Bronchial epithelial cell (primary cell): ENCODE measurements at regions not wholly inside any gene's neighbourhood (a gene's known extent, or its start where the extent isn't known, plus 50 kb on each side); places are given as distances from the start of the nearest gene placed in this dataset.

Source experiments
- DNase-seq: peaks from one replicate; pipeline ENCODE4 v3.0.0-alpha.2; 2010; ENCODE audit warnings: low read depth
- FAIRE-seq: peaks from 2 replicates; lab custom pipeline; 2011; peaks lifted over from hg19 to GRCh38; lab: Jason Lieb, UNC
- H3K27me3 ChIP-seq: 2 replicates; pipeline ENCODE4 v1.5.1; 2011; ENCODE audit warnings: low read length; ENCODE audit not compliant: control insufficient read depth, insufficient read depth
- H3K36me3 ChIP-seq: 2 replicates; pipeline ENCODE4 v1.5.1; 2011; ENCODE audit warnings: low read length; ENCODE audit not compliant: control insufficient read depth, insufficient read depth
- H3K4me3 ChIP-seq: 2 replicates; pipeline ENCODE4 v1.5.1; 2011; ENCODE audit warnings: mild to moderate bottlenecking, low read depth, low read length, control low read depth
- TF ChIP-seq, protein P1 (sequence below): IDR thresholded peaks from 2 replicates; pipeline ENCODE4 v1.5.1; 2011; ENCODE audit warnings: mild to moderate bottlenecking, moderate library complexity, low read length, control low read depth, inconsistent platforms; ENCODE audit not compliant: insufficient read depth, severe bottlenecking

DNA sequence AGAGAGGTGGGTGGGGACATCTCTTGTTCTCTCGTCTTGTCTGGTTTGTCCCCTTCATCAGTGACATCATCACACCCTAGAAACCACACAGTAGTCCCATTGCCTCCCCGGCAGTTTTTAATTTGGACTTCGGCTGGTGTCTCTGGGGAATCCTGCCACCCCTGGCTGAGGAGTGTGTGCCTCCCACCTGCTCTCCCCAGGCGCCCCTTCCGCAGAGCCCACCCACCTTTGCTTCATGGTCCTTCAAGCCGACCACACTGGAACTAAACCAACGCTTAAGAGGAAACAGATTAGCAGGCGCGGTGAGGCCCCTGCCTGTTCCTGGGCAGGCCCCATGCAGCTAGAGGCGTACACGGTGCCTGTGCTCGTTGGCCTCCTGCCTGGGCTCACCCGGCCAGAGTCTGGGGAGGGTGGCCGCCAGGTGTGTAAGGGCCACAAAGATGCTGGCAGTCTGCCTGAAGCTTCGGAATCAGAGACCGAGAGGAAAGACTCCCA is 107.6 kb upstream of the SPRY4 start:
- TF ChIP-seq, protein P1, sequence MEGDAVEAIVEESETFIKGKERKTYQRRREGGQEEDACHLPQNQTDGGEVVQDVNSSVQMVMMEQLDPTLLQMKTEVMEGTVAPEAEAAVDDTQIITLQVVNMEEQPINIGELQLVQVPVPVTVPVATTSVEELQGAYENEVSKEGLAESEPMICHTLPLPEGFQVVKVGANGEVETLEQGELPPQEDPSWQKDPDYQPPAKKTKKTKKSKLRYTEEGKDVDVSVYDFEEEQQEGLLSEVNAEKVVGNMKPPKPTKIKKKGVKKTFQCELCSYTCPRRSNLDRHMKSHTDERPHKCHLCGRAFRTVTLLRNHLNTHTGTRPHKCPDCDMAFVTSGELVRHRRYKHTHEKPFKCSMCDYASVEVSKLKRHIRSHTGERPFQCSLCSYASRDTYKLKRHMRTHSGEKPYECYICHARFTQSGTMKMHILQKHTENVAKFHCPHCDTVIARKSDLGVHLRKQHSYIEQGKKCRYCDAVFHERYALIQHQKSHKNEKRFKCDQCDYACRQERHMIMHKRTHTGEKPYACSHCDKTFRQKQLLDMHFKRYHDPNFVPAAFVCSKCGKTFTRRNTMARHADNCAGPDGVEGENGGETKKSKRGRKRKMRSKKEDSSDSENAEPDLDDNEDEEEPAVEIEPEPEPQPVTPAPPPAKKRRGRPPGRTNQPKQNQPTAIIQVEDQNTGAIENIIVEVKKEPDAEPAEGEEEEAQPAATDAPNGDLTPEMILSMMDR = no peak

GRCh38 chr5:142428773-142429473 is 104.1 kb upstream of the SPRY4 start:
- H3K27me3 ChIP-seq = no peaks in the 10 kb centered on the region
- no peak overlapping the region for H3K4me3 ChIP-seq
- no peaks in the 10 kb centered on the region for H3K36me3 ChIP-seq
- FAIRE-seq (no peak), DNase-seq (no peak)
- TF ChIP-seq, protein P1 = no peak

More for the DNA sequence above, 107.6 kb upstream of the SPRY4 start:
- Histone ChIP-seq H3K27me3 (no peaks in the 10 kb centered on the region), H3K36me3 (no peaks in the 10 kb centered on the region), H3K4me3 (no peak overlapping the region)
- FAIRE-seq (no peak), DNase-seq (no peak)

- Histone ChIP-seq H3K27me3 (no peaks in the 10 kb centered on the region), H3K36me3 (no peaks in the 10 kb centered on the region), H3K4me3 (no peak overlapping the region)
- DNase-seq (no peak), FAIRE-seq (no peak)
- TF ChIP-seq, protein P1 = no peak
These were observed 103.4 kb upstream of the SPRY4 start for GRCh38 chr5:142428036-142428772.

- DNase-seq (no peak), FAIRE-seq (no peak)
- TF ChIP-seq, protein P1 = no peak
- Histone ChIP-seq H3K27me3 (no peaks in the 10 kb centered on the region), H3K4me3 (no peak overlapping the region), H3K36me3 (no peaks in the 10 kb centered on the region)
These were observed 102.7 kb upstream of the SPRY4 start for GRCh38 chr5:142427529-142427928.

DNA sequence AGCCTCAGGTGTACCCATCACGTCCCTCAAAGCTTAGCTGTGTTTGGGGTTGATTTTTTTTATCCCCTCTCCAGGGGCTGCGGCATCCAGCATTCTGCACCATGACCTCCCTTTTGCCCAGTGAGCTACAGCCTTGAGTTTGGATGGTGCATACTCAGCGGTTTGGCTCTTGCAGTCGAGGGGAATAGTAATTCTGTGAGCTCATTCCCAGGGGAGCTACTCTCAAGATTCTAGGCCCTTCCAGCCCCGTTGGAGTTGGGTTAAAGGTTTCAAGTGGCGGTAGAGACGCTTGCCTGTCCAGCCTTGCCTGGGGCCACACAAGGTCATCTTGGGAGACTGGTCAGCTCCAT is 102.2 kb upstream of the SPRY4 start:
- TF ChIP-seq, protein P1 = no peak
- Histone ChIP-seq H3K4me3 (no peak overlapping the region), H3K27me3 (no peaks in the 10 kb centered on the region), H3K36me3 (no peaks in the 10 kb centered on the region)
- FAIRE-seq = no peak
- no peak for DNase-seq
